DMS79 (cell line): ENCODE measurements at regions not wholly inside any gene's neighbourhood (a gene's known extent, or its start where the extent isn't known, plus 50 kb on each side); places are given as distances from the start of the nearest gene placed in this dataset.

Source experiments
- DNase-seq: peaks from one replicate; lab custom pipeline; 2025; lab: John Stamatoyannopoulos, UW

DNA sequence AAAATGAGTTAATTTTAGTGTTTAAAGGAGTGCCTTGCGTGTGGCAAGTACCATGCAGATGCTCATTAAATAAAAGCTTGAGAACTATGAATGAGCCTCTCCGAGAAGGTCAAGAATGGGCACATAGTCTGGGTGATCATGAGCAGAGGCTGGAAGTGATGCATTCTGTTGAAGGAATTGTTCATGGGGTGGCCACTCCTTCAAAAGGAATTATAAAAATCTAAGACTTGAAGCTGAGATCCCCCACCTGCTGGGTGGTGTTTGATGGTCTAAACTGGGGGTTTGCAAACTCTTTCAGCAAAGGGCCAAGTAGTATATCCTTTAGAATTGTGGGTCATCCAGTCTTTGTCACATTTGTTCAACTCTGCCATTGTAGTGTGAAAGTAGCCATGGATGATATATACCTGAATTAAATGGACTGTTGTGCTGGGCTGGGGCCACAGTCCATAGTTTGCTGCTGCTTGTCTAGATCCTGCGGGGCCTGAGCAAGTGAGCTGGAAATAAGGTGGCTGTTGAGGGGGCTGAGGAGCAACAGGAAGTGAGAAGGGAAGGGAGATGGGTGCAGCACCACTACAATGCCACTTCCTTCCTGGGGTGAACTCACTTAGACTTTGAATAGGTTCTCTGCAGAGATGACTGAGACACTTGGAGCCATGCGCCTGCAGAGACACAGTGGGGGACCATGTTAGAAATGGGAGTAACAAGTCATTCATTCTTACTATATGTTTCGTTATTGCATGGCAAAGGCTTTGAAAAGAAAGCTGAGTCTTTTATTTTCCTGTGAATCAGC, 179.0 kb downstream of the SNX19 start:
- DNase-seq, result no peak

DNA sequence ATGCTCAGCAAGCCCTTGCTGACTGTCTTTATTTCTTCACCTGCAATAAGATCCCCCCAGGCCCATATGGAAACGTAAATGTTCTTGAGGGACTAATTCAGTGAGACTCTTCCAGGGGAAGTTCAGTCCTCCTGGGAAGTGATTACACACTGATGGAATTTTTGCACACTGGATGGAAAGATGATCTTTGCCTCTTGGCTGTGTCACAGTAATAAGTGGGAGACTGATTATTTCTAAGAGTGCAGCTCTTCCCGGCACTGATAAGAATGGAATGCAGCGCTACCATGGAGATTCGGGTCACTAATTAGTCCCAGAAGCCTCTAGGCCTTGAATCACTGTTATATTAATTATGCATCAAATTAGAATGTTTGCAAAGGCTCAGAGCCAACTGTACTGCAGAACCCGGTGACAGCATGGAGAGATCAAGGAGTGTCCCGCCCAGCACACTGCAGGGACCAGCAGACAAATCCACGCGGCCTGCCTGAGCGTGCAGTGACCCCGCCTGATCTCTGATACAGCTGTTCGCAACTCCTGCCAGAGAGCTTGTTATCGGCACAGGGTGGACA, 178.3 kb downstream of the SNX19 start:
- DNase-seq, result peak; percentile 19

DNA sequence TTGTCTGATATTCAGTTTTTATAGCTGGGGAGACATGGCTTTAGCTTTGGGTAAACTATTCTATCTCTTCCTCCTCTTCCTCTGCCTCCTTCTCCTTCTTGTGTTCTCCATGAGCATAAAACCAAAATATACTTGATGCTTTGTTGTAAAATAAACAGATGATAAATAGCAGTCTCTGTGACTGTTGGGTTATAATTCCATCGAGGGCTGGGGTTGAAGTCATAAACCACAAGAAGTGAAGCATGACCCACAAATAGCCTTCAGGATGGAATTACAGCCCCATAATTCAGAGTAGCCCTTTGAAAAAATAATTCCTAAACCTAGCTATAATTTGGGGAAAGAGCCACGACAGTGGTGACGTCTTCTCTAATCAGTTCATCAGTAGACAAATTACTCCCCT, 177.7 kb downstream of the SNX19 start:
- peak; percentile 7 for DNase-seq

DNA sequence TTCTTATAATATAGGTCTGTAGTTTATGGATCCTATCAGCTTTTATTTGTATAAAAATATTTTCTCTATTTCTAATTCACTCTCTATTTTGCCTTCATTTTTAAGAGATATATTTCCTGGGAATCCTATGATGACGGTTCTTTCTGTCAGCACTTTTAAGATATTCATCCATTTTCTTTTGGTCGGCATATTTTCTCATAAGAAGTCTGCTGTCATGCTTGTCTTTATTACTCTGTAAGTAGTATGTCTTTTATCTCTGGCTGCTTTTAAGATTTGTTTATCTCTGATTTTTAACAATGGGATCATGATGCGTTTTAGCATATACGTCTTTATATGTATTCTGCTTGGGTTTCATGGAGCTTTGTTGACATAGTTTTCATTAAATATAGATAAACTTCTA, 175.5 kb downstream of the SNX19 start:
- no peak for DNase-seq

DNA sequence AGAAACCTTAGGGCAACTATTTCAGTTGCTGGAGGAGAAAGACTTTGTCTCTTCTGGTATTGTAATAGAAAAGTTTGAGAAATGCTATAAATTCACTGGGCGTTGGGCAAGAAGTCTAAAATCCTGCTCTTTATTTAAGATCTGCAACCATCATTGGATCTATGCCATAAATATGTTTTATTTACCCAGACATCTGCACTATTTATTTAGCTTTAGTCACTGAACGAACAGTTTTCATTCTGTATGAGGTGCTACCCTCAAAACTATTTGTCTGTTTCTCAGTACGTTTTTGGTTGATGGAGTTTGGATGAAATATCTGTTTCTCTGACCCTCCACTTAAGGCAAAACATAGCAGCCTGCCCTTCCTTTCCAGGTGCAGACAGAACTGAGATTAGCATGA, 171.5 kb downstream of the SNX19 start:
- no peak for DNase-seq

DNA sequence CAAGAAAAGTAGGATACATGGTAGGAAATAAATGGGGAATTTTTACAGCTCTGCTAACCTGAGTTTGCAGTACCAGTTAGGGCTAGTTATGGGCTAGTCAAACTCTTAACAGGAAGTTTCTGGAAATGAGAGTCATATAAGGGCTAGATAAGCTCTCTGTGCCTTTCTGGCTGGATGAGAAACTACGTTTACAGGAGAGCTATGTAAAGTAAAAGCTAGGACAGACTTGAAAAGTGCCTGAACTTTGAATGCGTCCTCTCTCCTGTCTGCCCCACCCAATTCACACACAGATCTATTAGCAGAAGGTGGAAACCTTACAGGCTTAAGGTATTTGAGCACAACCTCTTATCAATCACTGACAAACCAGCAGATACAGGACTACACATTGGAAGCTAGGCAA, 167.1 kb downstream of the SNX19 start:
- DNase-seq, result no peak

DNA sequence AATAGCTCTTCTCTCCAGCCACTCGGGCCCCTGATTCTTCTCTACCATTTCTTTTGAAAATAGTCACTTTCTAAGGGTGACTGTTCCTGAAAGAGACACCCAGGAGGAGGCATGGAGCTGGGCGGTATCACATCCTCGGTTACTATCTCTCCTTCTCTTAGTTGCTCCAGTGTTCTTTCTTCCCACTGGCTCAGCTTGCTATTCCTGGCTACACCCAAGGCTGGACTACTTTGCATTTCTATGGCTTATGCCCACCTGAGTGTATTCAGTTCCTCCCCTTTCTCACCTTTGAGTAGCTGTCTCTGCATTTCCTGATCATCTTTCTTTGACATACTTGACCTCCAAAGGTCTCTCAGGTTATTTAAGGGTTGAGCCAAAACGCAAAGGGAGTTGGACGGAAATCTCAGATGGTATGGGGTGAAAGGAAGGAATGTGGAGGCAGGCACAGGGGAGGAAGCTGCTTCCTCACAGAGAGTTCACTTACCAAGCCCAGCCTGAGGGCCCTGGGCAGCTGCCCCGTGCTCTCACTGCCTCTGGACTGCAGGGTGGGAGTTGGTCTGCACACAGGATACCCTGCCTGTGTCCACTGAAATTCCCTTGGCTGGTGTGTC, 155.7 kb downstream of the SNX19 start:
- DNase-seq, result no peak

DNA sequence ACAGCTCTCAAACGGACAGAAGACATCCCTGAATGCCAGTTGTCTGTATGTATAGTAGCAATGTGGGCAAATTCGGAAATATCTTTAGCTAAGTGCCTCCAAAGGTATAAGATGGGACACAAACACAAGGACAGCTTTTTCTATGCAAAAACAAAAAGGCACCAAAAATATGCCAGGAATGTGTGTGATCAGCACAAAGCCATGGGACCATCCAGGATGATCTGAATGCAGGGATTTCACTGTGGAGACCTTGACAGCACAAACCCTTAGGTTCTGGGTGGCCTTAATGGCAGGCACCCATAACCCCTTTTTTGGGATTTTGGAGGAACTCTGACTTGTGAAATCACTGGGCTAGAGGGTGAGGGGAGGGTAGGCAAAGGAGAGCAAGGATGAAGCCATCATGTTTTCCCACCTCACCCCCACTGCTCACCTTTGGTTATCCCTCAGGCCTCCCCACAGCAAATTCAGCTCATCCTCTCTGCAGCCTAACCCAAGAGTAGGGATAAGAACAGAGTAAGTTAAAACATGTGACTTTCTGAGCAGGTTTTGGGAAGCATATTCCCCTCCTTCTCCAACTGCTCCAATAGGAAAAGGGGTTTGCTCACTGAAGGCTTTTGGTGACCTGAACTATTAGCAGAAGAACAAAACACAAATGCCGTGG, 154.6 kb downstream of the SNX19 start:
- DNase-seq, result no peak

DNA sequence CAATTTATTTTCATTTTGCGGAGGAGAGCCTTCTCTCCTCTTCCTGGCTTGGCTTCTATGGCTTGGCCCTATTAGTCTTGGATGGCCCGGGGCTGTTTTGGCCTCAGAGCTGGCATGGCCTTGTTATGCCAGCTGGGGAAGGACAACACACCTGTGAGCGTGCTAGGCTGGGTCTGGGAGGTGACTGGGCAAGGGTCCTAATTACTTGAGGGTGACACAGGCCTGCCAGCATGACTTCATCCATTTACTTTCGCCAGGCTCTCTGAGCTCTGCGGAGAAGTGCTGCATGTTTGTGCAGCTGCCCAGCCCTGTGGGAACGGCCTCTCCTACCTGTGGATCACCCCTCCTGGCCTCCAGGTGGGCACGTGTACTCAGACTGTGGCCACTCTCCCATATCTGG, 153.6 kb downstream of the SNX19 start:
- DNase-seq, result no peak

DNA sequence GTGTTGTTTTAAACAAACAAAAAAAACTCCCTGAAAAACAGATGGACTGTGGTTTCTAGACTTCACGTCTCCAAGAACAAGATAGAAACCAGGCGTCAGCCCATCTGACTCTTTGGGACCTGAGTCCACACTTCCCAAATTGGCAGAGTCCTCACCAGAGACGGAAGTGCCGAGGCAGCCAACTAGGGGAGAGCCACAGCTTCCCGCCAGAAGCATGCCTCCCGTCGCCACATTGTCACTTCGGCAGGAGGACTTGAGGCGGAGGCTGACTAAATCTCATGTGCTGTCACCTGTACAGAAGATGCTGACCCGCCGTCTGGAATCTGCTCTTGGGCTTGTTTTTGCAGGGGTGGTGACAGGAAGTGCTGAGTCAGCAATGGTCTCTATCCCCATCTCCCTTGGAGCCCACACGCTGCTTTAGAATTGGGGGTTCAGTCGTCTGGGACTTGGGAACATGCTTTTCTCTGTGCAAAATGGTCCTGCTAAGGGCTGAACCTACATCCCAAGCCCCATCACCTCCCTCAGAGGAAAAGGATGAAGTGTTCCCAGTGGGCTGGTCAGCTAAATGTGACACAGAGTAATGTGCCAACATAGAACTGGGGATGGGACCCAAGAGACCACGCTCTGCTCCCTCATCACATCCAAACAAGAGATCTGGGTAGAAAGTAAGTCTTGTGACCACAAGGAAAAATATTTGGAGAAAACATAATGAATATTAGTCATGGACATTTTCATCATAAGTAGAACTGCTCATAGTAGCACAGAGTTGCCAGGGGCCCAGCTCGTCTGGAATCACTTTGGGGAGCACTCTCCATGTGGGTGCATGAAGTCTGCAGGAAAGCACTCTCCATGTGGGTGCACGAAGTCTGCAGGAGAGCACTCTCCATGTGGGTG, 152.9 kb downstream of the SNX19 start:
- DNase-seq, result no peak

DNA sequence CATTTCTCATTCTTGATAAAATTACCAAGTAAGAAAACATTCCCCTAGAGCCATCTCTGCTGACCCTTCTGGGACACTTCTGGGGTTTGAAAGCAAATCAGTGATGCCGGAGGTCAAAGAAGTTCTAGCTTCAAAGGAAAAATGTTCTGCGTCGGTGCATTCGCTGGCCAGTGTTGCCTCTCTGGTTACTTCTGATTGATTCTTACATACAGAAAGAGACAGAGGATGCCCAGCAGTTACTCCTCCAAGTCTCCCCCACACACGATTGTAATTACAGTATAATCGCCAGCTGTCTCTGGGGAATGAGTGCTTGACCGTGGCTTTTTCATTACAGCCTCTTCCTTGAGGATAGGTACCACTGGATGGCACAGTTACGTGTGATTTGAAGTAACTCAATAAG, 150.9 kb downstream of the SNX19 start:
- no peak for DNase-seq

DNA sequence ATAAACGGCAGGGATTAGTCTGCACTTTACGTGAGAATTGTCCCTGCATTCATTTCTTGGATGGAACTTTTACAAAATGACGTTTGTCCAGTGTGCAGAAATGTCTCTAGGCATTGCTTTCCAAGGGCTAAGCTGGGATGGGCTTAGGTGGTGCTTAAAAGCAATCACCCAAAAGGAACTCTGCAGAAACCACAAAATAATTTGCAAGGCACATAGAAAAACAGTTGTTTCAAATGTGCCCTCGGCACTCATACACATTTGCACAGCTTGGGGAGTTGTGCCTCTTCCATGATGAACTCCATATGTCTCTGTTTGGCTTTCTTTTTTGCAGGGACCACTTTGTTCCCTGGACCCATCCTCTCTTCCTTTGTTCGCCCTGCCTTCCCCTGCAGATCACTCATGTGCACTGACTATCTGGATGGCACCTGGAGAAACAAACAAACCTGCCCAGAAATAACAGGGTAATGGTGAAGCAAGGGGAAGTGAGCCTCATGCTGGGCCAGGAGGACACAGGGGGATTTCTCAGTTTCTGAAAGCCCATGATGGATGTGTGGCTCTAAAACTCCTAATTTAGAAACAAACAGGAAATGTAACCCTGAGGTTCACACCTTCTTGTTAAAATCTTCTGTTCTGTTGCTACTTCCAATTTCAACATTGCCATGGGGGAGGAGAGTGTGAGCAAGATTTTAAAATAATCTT, 150.2 kb downstream of the SNX19 start:
- no peak for DNase-seq

DNA sequence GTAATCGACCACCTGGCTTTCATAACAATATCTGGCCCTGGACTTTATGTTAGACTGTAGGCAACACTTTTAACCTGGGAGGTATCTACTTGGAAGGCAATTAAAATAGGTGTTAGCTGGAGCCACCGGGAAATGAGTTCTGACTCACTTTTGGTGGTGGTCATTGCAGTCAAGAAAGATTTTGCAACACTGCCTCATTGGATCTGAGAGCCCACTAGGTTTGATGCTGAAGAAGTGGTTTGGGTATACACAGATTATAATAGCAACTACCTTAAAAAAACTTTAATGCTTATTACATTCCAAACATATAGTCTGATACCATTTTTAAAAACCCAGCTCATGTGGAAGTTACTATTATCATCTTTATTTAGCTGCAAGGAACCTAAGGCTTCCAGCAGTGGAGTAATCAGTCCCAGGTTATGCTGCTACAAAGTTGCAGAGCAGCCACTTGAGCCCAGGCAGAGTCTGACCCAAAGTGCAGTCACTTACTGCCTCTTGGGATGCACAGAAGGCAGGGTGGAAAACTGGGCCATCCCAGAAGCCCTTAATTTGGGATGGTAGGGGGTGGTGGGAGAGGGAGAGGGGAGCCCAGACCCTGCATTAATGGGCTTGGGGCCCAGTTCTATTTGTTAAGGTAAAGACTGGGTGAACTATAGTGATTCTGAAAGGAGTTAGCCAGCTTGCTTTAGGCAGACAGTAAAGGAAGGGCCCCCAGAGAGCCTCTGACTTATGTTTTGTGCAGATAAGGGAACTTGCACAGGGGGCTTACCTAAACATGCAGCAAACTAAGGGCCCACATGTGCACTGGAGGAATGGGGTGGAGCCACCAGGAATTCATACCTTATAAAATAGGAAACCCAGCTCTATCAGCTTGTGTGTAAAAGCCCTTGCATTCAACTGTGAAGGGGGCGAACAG, 149.4 kb downstream of the SNX19 start:
- DNase-seq, result no peak

DNA sequence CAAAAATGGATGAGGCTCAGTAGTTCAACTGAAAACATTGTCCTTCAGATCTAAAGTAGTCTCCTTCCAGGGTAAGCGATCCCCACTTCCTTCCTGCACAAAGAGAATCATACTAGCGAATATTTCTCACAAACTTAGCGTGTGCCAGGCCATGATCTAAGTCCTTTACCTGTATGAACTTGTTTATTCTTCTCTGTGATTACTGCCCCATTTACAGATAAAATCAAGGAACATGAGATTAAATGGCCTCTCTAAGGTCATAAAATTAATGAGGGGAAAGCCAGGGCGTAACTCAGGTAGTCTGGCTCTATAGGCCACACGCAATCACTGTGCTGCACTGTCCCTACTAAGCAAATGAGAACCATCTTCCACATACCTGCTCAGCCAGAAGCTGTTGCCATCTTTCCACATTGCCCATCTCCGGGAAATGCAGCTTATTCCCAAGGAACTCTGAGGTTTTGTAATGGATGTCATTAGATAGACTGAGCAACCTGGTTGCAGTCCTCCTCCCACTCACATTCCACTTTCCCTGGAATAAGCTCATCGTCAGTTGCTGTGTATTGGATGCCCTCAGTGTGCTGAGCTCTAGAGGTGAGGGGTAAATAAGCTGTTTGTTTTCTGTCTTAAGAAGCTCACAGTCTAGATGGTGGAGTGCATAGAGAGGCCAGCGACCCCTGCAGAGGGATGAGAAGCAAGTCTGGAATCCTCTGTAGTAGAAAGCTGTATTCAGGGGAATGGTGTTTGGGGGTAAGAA, 146.3 kb downstream of the SNX19 start:
- DNase-seq, result no peak

DNA sequence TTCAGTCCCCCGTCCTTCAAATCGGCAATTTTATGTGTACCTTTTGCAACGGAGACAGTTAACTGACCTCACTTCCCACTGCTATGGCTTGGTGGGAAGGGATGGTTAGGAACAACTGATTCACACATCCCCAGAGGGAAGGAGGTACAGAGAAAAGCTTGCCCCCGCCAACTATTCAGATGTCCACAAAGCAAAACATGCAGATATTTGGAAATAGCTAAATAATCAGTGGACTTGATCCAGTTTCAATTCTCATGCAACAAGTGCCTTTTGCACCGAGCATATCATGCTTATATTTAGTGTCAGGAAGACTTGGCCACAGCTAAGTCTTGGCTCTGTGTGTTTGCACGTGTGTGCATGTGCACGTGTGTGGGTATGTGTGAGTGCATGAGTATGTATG, 144.6 kb downstream of the SNX19 start:
- no peak for DNase-seq

DNA sequence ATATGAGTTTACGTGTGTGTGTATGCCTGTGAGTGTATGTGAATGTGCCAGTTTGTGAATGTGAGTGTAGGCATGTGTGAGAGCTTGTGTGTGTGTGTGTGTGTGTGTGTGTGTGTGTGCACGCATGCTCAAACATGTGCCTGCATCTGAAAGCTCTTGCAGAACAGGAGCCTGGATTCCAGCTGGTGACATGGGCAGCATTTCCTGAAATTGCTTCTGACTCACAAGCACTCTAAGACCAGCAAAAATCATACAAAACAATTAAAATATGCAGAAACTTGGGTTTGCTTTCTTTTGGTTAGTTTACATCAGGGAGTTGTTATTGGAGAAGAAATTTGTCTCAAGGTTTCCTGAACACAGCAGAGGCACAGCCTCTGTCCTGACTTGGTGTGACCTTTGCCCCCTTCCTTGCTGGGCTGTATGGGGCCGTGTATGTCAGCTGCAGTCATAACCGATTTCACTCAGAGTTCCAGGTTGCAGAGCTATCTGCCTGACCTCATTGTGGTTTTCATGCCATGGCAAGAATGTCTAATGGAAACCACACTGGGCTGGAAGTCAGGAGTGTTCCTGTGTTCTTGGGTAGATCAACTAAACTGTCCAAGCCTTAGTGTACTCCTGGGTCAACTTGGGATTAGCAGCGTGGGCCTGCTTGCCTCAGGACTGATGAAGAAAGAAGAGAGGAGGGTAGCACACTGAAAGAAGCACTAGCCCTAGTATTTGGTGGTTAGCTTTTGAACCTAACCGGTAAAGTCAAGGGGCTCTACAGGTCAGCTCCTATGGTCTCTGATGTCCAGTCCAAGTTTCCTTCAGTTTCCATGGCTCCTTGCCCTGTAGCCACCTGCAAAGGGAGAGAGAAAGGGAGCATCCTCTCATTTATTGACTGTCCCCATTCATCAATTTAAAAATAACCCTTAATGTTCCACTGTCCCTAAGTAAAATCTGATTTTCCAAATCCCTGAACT, 143.7 kb downstream of the SNX19 start:
- peak; percentile 18 for DNase-seq

DNA sequence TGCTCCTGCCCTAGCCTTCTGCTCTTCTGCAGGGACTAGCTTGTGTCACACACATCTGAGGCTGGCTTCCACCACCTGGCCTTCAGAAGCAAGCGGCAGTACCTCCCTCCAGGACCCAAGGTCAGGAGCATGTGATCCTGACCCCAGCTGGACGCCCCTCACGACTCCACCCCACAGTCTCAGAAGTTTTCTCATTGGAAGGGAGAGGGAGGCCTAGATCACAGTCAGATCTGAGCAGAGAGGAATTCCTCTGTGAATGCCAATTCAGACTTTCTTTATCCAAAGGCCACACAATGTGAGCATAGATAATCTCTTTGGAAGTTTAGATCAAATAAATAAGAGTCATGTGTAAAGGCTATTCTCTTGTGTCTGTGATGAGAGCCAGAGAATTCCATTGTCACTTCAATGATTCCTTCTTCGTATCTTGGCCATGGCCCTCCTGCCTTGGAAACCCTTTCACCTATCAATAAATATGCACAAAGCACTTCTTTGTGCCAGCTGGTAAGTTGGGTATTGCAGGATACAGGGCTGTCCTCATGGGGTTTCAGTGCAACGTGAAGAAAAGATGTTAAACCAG, 142.9 kb downstream of the SNX19 start:
- DNase-seq, result no peak

DNA sequence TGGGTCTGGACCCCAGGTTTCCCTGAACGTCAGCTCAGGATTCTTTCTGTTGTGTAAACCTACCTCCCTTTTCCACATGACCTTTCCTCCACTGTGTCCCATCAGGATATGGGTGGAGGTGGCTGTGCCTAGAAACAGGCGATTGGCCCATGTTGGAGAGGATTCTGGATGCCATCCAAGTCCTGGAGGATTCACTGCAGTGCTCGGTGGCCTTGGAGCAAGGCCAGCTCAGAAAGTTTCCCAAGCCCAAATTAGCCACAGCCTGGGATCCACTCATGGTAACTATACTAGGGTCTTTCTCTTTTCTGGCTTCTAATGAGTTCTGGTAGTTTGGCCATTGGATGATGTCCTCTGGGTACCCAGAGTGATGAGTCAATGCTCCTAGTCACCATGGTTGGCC, 141.6 kb downstream of the SNX19 start:
- no peak for DNase-seq
